Neural cell (in vitro differentiated cells): ENCODE measurements at regions not wholly inside any gene's neighbourhood (a gene's known extent, or its start where the extent isn't known, plus 50 kb on each side); places are given as distances from the start of the nearest gene placed in this dataset.

Experiments used
- H2AFZ ChIP-seq: fragments of 200-600, 300-800 bp; sonication (generic), shearing (Covaris generic); 2 replicates; pipeline ENCODE4 v1.6.0; 2014; ENCODE audit warnings: low read depth, mild to moderate bottlenecking, antibody characterized with exemption, low read length, moderate library complexity
- H3F3A ChIP-seq: fragments of 200-600 bp; shearing (Covaris generic); 2 replicates; pipeline ENCODE4 v1.6.1; 2016; ENCODE audit warnings: mild to moderate bottlenecking, moderate library complexity, mixed read lengths, antibody characterized with exemption, low read length; ENCODE audit not compliant: insufficient read depth, poor library complexity, severe bottlenecking
- H3K27ac ChIP-seq: fragments of 200-600, 300-800 bp; sonication (generic), shearing (Covaris generic); 2 replicates; pipeline ENCODE4 v1.5.1; 2014; ENCODE audit warnings: mild to moderate bottlenecking, low read length, moderate library complexity
- H3K27me3 ChIP-seq: fragments of 300-800, 200-600 bp; sonication (generic), shearing (Covaris generic); 2 replicates; pipeline ENCODE4 v1.6.0; 2014; ENCODE audit warnings: mild to moderate bottlenecking, low read depth, low read length, moderate library complexity; ENCODE audit not compliant: insufficient read depth
- H3K36me3 ChIP-seq: fragments of 300-800, 200-600 bp; sonication (generic), shearing (Covaris generic); 2 replicates; pipeline ENCODE4 v1.5.1; 2014; ENCODE audit warnings: mild to moderate bottlenecking, antibody characterized with exemption, low read length, moderate library complexity; ENCODE audit not compliant: insufficient read depth
- H3K4me2 ChIP-seq: fragments of 300-800, 200-600 bp; sonication (generic), shearing (Covaris generic); 2 replicates; pipeline ENCODE4 v1.6.0; 2014; ENCODE audit warnings: mild to moderate bottlenecking, low read length
- H3K4me3 ChIP-seq: fragments of 300-800, 200-600 bp; sonication (generic), shearing (Covaris generic); 2 replicates; pipeline ENCODE4 v1.5.1; 2014; ENCODE audit warnings: mild to moderate bottlenecking, low read length, moderate library complexity
- H3K79me2 ChIP-seq: fragments of 200-600 bp; shearing (Covaris generic); replicated peaks from 2 replicates; pipeline ENCODE4 v1.6.0; 2014; ENCODE audit warnings: mild to moderate bottlenecking, low read length, moderate library complexity; ENCODE audit not compliant: insufficient read depth
- H3K9ac ChIP-seq: fragments of 300-800, 200-600 bp; sonication (generic), shearing (Covaris generic); 2 replicates; pipeline ENCODE4 v1.6.1; 2016; ENCODE audit warnings: mild to moderate bottlenecking, low read length, mixed read lengths
- H3K9me2 ChIP-seq: fragments of 200-600 bp; shearing (Covaris generic); 2 replicates; pipeline ENCODE4 v1.6.1; 2016; ENCODE audit warnings: mild to moderate bottlenecking, low read length, mixed read lengths; ENCODE audit not compliant: insufficient read depth
- H3K9me3 ChIP-seq: fragments of 200-600, 300-800 bp; sonication (generic), shearing (Covaris generic); 2 replicates; pipeline ENCODE4 v1.6.1; 2016; ENCODE audit warnings: mild to moderate bottlenecking, mixed run types, low read length, moderate library complexity, mixed read lengths
- H4K20me1 ChIP-seq: fragments of 200-600 bp; shearing (Covaris generic); 2 replicates; pipeline ENCODE4 v1.6.1; 2016; ENCODE audit warnings: mild to moderate bottlenecking, mixed run types; ENCODE audit not compliant: insufficient read depth
- CTCF ChIP-seq: fragments of 450-650 bp; IDR thresholded peaks from 2 replicates; pipeline ENCODE4 v1.5.1; 2014; ENCODE audit warnings: antibody characterized with exemption, mild to moderate bottlenecking, moderate library complexity; ENCODE audit not compliant: poor library complexity, severe bottlenecking
- EP300 ChIP-seq: fragments of 450-650 bp; conservative IDR thresholded peaks from 2 replicates; pipeline ENCODE4 v1.6.1; 2014; ENCODE audit warnings: antibody characterized with exemption, mild to moderate bottlenecking, moderate library complexity; ENCODE audit not compliant: poor library complexity, severe bottlenecking
- EZH2 ChIP-seq: fragments of 200-600, 300-800 bp; shearing (Covaris generic), sonication (generic); IDR thresholded peaks from 2 replicates; pipeline ENCODE4 v1.6.1; 2014; ENCODE audit warnings: antibody characterized with exemption, low read length, borderline replicate concordance, mild to moderate bottlenecking; ENCODE audit not compliant: insufficient read depth, poor library complexity, severe bottlenecking
- MXI1 ChIP-seq: fragments of 450-650 bp; conservative IDR thresholded peaks from 2 replicates; pipeline ENCODE4 v1.6.1; 2014; ENCODE audit warnings: antibody characterized with exemption, mild to moderate bottlenecking; ENCODE audit not compliant: poor library complexity, severe bottlenecking
- POLR2AphosphoS5 ChIP-seq: IDR thresholded peaks from 2 replicates; pipeline ENCODE4 v1.6.1; 2012
- RAD21 ChIP-seq: fragments of 450-650 bp; conservative IDR thresholded peaks from 2 replicates; pipeline ENCODE4 v1.6.1; 2014; ENCODE audit warnings: antibody characterized with exemption, mild to moderate bottlenecking, moderate library complexity
- REST ChIP-seq: IDR thresholded peaks from 2 replicates; pipeline ENCODE4 v1.6.1; 2012; ENCODE audit warnings: borderline replicate concordance
- SMC3 ChIP-seq: fragments of 450-650 bp; conservative IDR thresholded peaks from 2 replicates; pipeline ENCODE4 v1.6.1; 2014; ENCODE audit warnings: antibody characterized with exemption, mild to moderate bottlenecking, moderate library complexity; ENCODE audit not compliant: poor library complexity
- TAF1 ChIP-seq: IDR thresholded peaks from 2 replicates; pipeline ENCODE4 v1.6.1; 2012; ENCODE audit warnings: low read depth

- no peak overlapping the region for H3K4me2 ChIP-seq
- no peak overlapping the region for H3K27ac ChIP-seq
- no peaks in the 10 kb centered on the region for H4K20me1 ChIP-seq
- H3K9ac ChIP-seq: no peak overlapping the region
- TF ChIP-seq POLR2AphosphoS5 (no peak), RAD21 (no peak), SMC3 (no peak), REST (no peak), MXI1 (no peak), TAF1 (no peak), CTCF (no peak), EZH2 (no peak), EP300 (no peak)
- H2AFZ ChIP-seq: no peak overlapping the region
- H3K79me2 ChIP-seq: no peaks in the 10 kb centered on the region
- no peak overlapping the region for H3K4me3 ChIP-seq
- H3K9me3 ChIP-seq: no peaks in the 10 kb centered on the region
- no peaks in the 10 kb centered on the region for H3K9me2 ChIP-seq
- no peaks in the 10 kb centered on the region for H3K36me3 ChIP-seq
- H3K27me3 ChIP-seq: no peaks in the 10 kb centered on the region
- H3F3A ChIP-seq: no peaks in the 10 kb centered on the region
Observed at GRCh38 chr21:20944139-20944538, 54.1 kb upstream of the NCAM2 start.

- Histone ChIP-seq H3K4me3 (no peak overlapping the region), H2AFZ (no peak overlapping the region), H3K9me3 (no peaks in the 10 kb centered on the region), H3K79me2 (no peaks in the 10 kb centered on the region), H3K27ac (no peak overlapping the region), H3K36me3 (no peaks in the 10 kb centered on the region), H3F3A (no peaks in the 10 kb centered on the region), H4K20me1 (no peaks in the 10 kb centered on the region), H3K4me2 (no peak overlapping the region), H3K27me3 (no peaks in the 10 kb centered on the region), H3K9me2 (no peaks in the 10 kb centered on the region), H3K9ac (no peak overlapping the region)
- TF ChIP-seq RAD21 (no peak), REST (no peak), SMC3 (no peak), MXI1 (no peak), EP300 (no peak), EZH2 (no peak), TAF1 (no peak), CTCF (no peak), POLR2AphosphoS5 (no peak)
Observed at GRCh38 chr21:20946701-20947100, 51.5 kb upstream of the NCAM2 start.
